HG02943 (cell line): ENCODE measurements at regions not wholly inside any gene's neighbourhood (a gene's known extent, or its start where the extent isn't known, plus 50 kb on each side); places are given as distances from the start of the nearest gene placed in this dataset.

Source experiments
- ATAC-seq: cut with Tn5 transposase; IDR thresholded peaks from one replicate; pipeline ENCODE4 v1.9.1; 2021; ENCODE audit warnings: mild to moderate bottlenecking, low read depth, moderate library complexity; ENCODE audit not compliant: unreplicated experiment

GRCh38 chr13:33728271-33729037 lies 89.5 kb upstream of the RFC3 start:
- peak; percentile 89 for ATAC-seq

GRCh38 chr13:33730147-33730546 lies 87.8 kb upstream of the RFC3 start:
- no peak for ATAC-seq

GRCh38 chr13:33730619-33731018 lies 87.3 kb upstream of the RFC3 start:
- ATAC-seq, result no peak

GRCh38 chr13:33735276-33735675 lies 82.7 kb upstream of the RFC3 start:
- no peak for ATAC-seq

- no peak for ATAC-seq
Observed at GRCh38 chr13:33739254-33739653, 78.7 kb upstream of the RFC3 start.

- ATAC-seq, result no peak
Observed at GRCh38 chr13:33740134-33740538, 77.8 kb upstream of the RFC3 start.

- no peak for ATAC-seq
Observed at GRCh38 chr13:33742321-33742720, 75.6 kb upstream of the RFC3 start.

GRCh38 chr13:33743438-33744368 lies 74.2 kb upstream of the RFC3 start:
- peak; percentile 71 for ATAC-seq

- ATAC-seq, result no peak
Observed at GRCh38 chr13:33744589-33745369, 73.2 kb upstream of the RFC3 start.

GRCh38 chr13:33745370-33746324 lies 72.3 kb upstream of the RFC3 start:
- ATAC-seq, result peak; percentile 66

- ATAC-seq, result no peak
Observed at GRCh38 chr13:33746867-33747266, 71.1 kb upstream of the RFC3 start.

- ATAC-seq, result no peak
Observed at GRCh38 chr13:33751151-33751550, 66.8 kb upstream of the RFC3 start.

- no peak for ATAC-seq
Observed at GRCh38 chr13:33752094-33752493, 65.9 kb upstream of the RFC3 start.

GRCh38 chr13:33752597-33752996 lies 65.4 kb upstream of the RFC3 start:
- no peak for ATAC-seq

GRCh38 chr13:33756929-33757328 lies 61.0 kb upstream of the RFC3 start:
- no peak for ATAC-seq

- ATAC-seq, result no peak
Observed at GRCh38 chr13:33757713-33758112, 60.2 kb upstream of the RFC3 start.

- no peak for ATAC-seq
Observed at GRCh38 chr13:33758113-33758512, 59.8 kb upstream of the RFC3 start.

GRCh38 chr13:33761740-33762139 lies 56.2 kb upstream of the RFC3 start:
- no peak for ATAC-seq

- ATAC-seq, result no peak
Observed at GRCh38 chr13:33763021-33763420, 54.9 kb upstream of the RFC3 start.

GRCh38 chr13:33764716-33765115 lies 53.2 kb upstream of the RFC3 start:
- ATAC-seq, result no peak
